T-helper 1 cell treated with Interleukin-12 subunit alpha and Interleukin-12 subunit beta and Interleukin-4 antibody, amounts not matched to agents 30 μg/mL and 1 μg/mL, for 36 hours (primary cell): ENCODE measurements at regions not wholly inside any gene's neighbourhood (a gene's known extent, or its start where the extent isn't known, plus 50 kb on each side); places are given as distances from the start of the nearest gene placed in this dataset.
"Not testable (repeated sequence)": the region's sequence is repeated elsewhere in the genome, so short reads cannot be mapped to it uniquely, and the experiment has no call there.

Source experiments
- H3K27ac Mint-ChIP-seq: one replicate; pipeline ENCODE4 v1.8.0; 2021; ENCODE audit warnings: mild to moderate bottlenecking, mixed read lengths
- H3K27me3 Mint-ChIP-seq: one replicate; pipeline ENCODE4 v1.8.0; 2021; ENCODE audit warnings: low read depth, mixed read lengths
- H3K36me3 Mint-ChIP-seq: one replicate; pipeline ENCODE4 v1.8.0; 2021; ENCODE audit warnings: low read depth, mixed read lengths
- H3K4me1 Mint-ChIP-seq: one replicate; pipeline ENCODE4 v1.8.0; 2021; ENCODE audit warnings: low read depth, mixed read lengths
- H3K4me3 Mint-ChIP-seq: one replicate; pipeline ENCODE4 v1.8.0; 2021; ENCODE audit warnings: mild to moderate bottlenecking, moderate library complexity, mixed read lengths
- H3K9me3 Mint-ChIP-seq: one replicate; pipeline ENCODE4 v1.8.0; 2021; ENCODE audit warnings: mixed read lengths

- no peaks in the 10 kb centered on the region for H3K9me3 Mint-ChIP-seq
- H3K4me3 Mint-ChIP-seq = no peak overlapping the region
- H3K27ac Mint-ChIP-seq = no peak overlapping the region
- H3K27me3 Mint-ChIP-seq = peaks cover 37% of the 10 kb centered on the region
- H3K4me1 Mint-ChIP-seq = no peaks in the 10 kb centered on the region
- H3K36me3 Mint-ChIP-seq = no peaks in the 10 kb centered on the region
These were observed 132.7 kb downstream of the ANXA2 start for GRCh38 chr15:60265057-60265456.

DNA sequence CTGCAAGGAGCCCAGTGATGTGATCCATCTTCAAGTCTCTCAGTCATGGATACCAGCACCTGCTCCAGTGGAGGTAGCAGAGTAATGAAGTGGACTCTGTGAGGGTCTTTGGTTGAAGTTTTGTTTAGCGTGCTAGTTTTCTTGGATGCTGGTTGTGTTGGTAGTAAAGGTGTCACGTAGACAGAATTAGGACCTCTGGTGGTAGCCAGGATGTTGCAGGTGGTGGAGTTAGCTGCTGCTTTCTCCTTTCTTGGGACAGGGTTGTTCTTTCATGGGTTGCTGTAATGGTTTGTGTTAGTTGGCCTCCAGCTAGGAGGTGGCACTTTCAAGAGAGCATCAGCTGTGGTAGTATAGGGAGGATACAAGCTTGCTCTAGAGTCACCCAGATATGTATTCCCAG lies 125.2 kb downstream of the ANXA2 start:
- Mint-ChIP-seq H3K27ac (no peak overlapping the region), H3K36me3 (peaks cover 3% of the 10 kb centered on the region), H3K4me3 (no peak overlapping the region), H3K9me3 (peaks cover 20% of the 10 kb centered on the region), H3K4me1 (no peaks in the 10 kb centered on the region), H3K27me3 (peaks cover 32% of the 10 kb centered on the region)

- H3K4me1 Mint-ChIP-seq = no peaks in the 10 kb centered on the region
- no peak overlapping the region for H3K27ac Mint-ChIP-seq
- H3K36me3 Mint-ChIP-seq = peaks cover 3% of the 10 kb centered on the region
- H3K4me3 Mint-ChIP-seq = no peak overlapping the region
- peaks cover 32% of the 10 kb centered on the region for H3K27me3 Mint-ChIP-seq
- peaks cover 20% of the 10 kb centered on the region for H3K9me3 Mint-ChIP-seq
These were observed 122.2 kb downstream of the ANXA2 start for GRCh38 chr15:60275624-60276023.

- H3K36me3 Mint-ChIP-seq = peaks cover 3% of the 10 kb centered on the region
- H3K9me3 Mint-ChIP-seq = peaks cover 20% of the 10 kb centered on the region
- H3K4me1 Mint-ChIP-seq = no peaks in the 10 kb centered on the region
- no peak overlapping the region for H3K27ac Mint-ChIP-seq
- H3K4me3 Mint-ChIP-seq = no peak overlapping the region
- peaks cover 50% of the 10 kb centered on the region for H3K27me3 Mint-ChIP-seq
These were observed 118.9 kb downstream of the ANXA2 start for GRCh38 chr15:60278879-60279278.

GRCh38 chr15:60280259-60280658 lies 117.5 kb downstream of the ANXA2 start:
- Mint-ChIP-seq H3K4me3 (no peak overlapping the region), H3K36me3 (peaks cover 3% of the 10 kb centered on the region), H3K27ac (no peak overlapping the region), H3K4me1 (no peaks in the 10 kb centered on the region), H3K27me3 (peaks cover 64% of the 10 kb centered on the region), H3K9me3 (peaks cover 17% of the 10 kb centered on the region)

DNA sequence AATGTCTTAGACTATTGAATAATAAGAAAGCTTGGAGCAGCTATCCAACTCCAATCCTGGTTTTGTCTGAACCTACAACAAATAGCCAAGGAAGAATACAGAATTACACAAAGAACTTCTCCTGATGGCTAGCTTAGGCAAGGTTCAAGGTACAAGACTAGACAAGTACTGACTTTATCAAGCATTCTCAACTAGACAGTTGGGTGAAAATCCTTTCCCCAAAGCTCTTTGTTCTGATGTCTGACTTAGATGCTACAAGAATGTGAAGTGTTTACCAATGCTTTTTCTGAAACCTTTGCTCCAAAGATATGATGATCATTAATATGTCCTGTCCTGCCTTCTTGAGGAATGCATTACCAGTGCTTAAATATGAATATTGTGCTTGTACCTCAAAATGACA lies 113.8 kb downstream of the ANXA2 start:
- Mint-ChIP-seq H3K27me3 (peaks cover 59% of the 10 kb centered on the region), H3K4me1 (no peaks in the 10 kb centered on the region), H3K27ac (no peak overlapping the region), H3K9me3 (no peaks in the 10 kb centered on the region), H3K4me3 (no peak overlapping the region), H3K36me3 (no peaks in the 10 kb centered on the region)

DNA sequence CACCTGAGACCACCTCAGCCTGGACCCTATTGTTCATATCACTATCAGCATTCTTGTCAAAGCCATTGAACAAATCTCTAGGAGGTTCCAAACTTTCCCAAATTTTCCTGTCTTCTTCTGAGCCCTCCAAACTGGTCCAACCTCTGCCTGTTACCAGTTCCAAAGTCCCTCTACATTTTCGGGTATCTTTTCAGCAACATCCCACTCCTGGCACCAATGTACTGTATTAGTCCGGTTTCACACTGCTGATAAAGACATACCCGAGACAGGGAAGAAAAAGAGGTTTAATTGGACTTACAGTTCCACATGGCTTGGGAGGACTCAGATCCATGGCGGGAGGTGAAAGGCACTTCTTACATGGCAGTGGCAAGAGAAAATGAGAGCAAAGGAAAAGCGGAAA lies 101.9 kb downstream of the ANXA2 start:
- peaks cover 11% of the 10 kb centered on the region for H3K27me3 Mint-ChIP-seq
- H3K36me3 Mint-ChIP-seq = not testable (repeated sequence)

GRCh38 chr15:60297047-60297446 lies 100.7 kb downstream of the ANXA2 start:
- Mint-ChIP-seq H3K4me1 (no peaks in the 10 kb centered on the region), H3K36me3 (no peaks in the 10 kb centered on the region), H3K4me3 (no peak overlapping the region), H3K27me3 (peaks cover 11% of the 10 kb centered on the region), H3K9me3 (no peaks in the 10 kb centered on the region), H3K27ac (no peak overlapping the region)

More for the DNA sequence above, 101.9 kb downstream of the ANXA2 start:
- not testable (repeated sequence) for H3K27ac Mint-ChIP-seq, H3K4me1 Mint-ChIP-seq, H3K4me3 Mint-ChIP-seq, H3K9me3 Mint-ChIP-seq
